Left ventricle myocardium inferior (tissue), 1 donor: ENCODE measurements at regions not wholly inside any gene's neighbourhood (a gene's known extent, or its start where the extent isn't known, plus 50 kb on each side); places are given as distances from the start of the nearest gene placed in this dataset.

Experiments
- DNase-seq: peaks from one replicate; pipeline ENCODE4 v3.0.0-alpha.2; 2020
- H3K27ac ChIP-seq: fragments of 200-600 bp; replicated peaks from 2 replicates; pipeline ENCODE4 v1.8.0; 2021
- H3K27me3 ChIP-seq: fragments of 200-600 bp; 2 replicates; pipeline ENCODE4 v1.8.0; 2021; ENCODE audit warnings: low read depth
- H3K36me3 ChIP-seq: fragments of 200-600 bp; 2 replicates; pipeline ENCODE4 v1.8.0; 2021
- H3K4me1 ChIP-seq: fragments of 200-600 bp; 2 replicates; pipeline ENCODE4 v1.8.0; 2021
- H3K4me3 ChIP-seq: fragments of 200-600 bp; 2 replicates; pipeline ENCODE4 v1.8.0; 2021; ENCODE audit warnings: mild to moderate bottlenecking, moderate library complexity
- H3K9me3 ChIP-seq: fragments of 200-600 bp; replicated peaks from 2 replicates; pipeline ENCODE4 v1.8.0; 2021
- intact Hi-C: fragments of 100-400 bp; cut with micrococcal nuclease; formaldehyde crosslinking; loops from one replicate; pipeline ENCODE4 v1.11.0; 2022
- TF ChIP-seq, protein P1 (sequence below): fragments of 200-600 bp; IDR thresholded peaks from 2 replicates; pipeline ENCODE4 v1.8.0; 2021; ENCODE audit warnings: antibody characterized with exemption, mild to moderate bottlenecking, borderline replicate concordance
- donor health status: DM: no; HTN: yes; CAD: no; lungs with severe emphysema.

- TF ChIP-seq, protein P1, sequence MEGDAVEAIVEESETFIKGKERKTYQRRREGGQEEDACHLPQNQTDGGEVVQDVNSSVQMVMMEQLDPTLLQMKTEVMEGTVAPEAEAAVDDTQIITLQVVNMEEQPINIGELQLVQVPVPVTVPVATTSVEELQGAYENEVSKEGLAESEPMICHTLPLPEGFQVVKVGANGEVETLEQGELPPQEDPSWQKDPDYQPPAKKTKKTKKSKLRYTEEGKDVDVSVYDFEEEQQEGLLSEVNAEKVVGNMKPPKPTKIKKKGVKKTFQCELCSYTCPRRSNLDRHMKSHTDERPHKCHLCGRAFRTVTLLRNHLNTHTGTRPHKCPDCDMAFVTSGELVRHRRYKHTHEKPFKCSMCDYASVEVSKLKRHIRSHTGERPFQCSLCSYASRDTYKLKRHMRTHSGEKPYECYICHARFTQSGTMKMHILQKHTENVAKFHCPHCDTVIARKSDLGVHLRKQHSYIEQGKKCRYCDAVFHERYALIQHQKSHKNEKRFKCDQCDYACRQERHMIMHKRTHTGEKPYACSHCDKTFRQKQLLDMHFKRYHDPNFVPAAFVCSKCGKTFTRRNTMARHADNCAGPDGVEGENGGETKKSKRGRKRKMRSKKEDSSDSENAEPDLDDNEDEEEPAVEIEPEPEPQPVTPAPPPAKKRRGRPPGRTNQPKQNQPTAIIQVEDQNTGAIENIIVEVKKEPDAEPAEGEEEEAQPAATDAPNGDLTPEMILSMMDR = no peak
- Histone ChIP-seq H3K4me3 (no peak overlapping the region), H3K27me3 (no peaks in the 10 kb centered on the region), H3K36me3 (no peaks in the 10 kb centered on the region), H3K9me3 (no peaks in the 10 kb centered on the region), H3K4me1 (peaks cover 18% of the 10 kb centered on the region), H3K27ac (no peak overlapping the region)
- no peak for DNase-seq
- intact Hi-C loops = no loop called here
Observed at GRCh38 chr18:54035927-54036326, 188.5 kb downstream of the MBD2 start.

- DNase-seq = no peak
- Histone ChIP-seq H3K4me3 (no peak overlapping the region), H3K9me3 (no peaks in the 10 kb centered on the region), H3K4me1 (peaks cover 37% of the 10 kb centered on the region), H3K27ac (no peak overlapping the region), H3K27me3 (no peaks in the 10 kb centered on the region), H3K36me3 (no peaks in the 10 kb centered on the region)
- intact Hi-C loops = no loop called here
- TF ChIP-seq, protein P1 = no peak
Observed at GRCh38 chr18:54033052-54033451, 191.4 kb downstream of the MBD2 start.

GRCh38 chr18:54032412-54032811 lies 192.1 kb downstream of the MBD2 start:
- no peak overlapping the region for H3K27ac ChIP-seq
- intact Hi-C loops = no loop called here
- H3K9me3 ChIP-seq = no peaks in the 10 kb centered on the region
- no peaks in the 10 kb centered on the region for H3K36me3 ChIP-seq
- DNase-seq = no peak
- H3K4me3 ChIP-seq = no peak overlapping the region
- H3K4me1 ChIP-seq = peaks cover 37% of the 10 kb centered on the region
- no peaks in the 10 kb centered on the region for H3K27me3 ChIP-seq
- TF ChIP-seq, protein P1 = no peak

DNA sequence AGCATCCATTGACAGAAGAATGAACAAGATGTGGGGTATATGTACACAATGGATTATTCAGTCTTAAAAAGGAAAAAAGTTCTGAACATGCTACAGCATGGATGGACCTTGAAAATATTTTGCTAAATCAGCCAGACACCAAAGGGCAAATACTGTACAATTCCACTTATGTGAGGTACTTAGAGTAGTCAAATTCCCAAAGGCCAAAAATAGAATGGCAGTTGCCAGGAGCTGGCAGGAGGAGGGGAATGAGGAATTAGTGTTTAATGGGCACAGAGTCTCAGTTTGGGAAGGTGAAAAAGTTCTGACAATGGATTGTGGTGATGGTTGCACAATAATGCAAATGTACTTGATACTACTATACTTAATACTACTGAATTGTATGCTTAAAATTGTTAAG lies 193.2 kb downstream of the MBD2 start:
- intact Hi-C loops = no loop called here
- TF ChIP-seq, protein P1 = no peak
- Histone ChIP-seq H3K36me3 (no peaks in the 10 kb centered on the region), H3K4me3 (no peak overlapping the region), H3K27ac (peak overlapping the region; percentile 18), H3K27me3 (no peaks in the 10 kb centered on the region), H3K9me3 (no peaks in the 10 kb centered on the region), H3K4me1 (peaks cover 37% of the 10 kb centered on the region)
- no peak for DNase-seq

DNA sequence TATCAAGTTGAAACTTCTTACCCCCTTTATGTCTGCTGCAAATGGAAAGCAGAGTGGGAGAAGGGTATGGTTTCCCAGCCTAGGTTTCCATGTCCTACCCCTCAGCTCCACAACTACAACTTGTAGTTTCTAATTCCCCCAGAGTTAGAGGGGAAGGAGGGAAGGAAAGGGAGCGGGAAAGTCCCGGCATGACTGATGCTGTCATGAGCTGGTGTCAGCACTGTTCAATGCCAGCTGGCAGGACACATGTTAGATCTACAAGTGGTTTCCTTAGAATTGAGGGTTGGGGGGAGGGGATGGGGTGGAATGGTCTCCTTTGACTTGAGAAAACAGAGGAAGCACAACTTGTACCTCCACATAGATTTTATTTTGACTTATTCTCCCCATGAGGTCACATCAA lies 194.0 kb downstream of the MBD2 start:
- Histone ChIP-seq H3K27ac (peak overlapping the region; percentile 18), H3K36me3 (no peaks in the 10 kb centered on the region), H3K4me1 (peaks cover 37% of the 10 kb centered on the region), H3K9me3 (no peaks in the 10 kb centered on the region), H3K27me3 (no peaks in the 10 kb centered on the region), H3K4me3 (no peak overlapping the region)
- TF ChIP-seq, protein P1 = no peak
- DNase-seq = no peak
- intact Hi-C loops = no loop called here

- intact Hi-C loops = no loop called here
- H3K27me3 ChIP-seq = no peaks in the 10 kb centered on the region
- H3K27ac ChIP-seq = no peak overlapping the region
- no peaks in the 10 kb centered on the region for H3K9me3 ChIP-seq
- DNase-seq = no peak
- TF ChIP-seq, protein P1 = no peak
- H3K4me1 ChIP-seq = no peaks in the 10 kb centered on the region
- H3K4me3 ChIP-seq = no peak overlapping the region
- no peaks in the 10 kb centered on the region for H3K36me3 ChIP-seq
Observed at GRCh38 chr18:54023471-54023870, 201.0 kb downstream of the MBD2 start.
